Activated naive CD8-positive, alpha-beta T cell treated with anti-CD3 and anti-CD28 coated beads, Interleukin-2, amount 10 ng/mL, durations not matched to agents 7 days and 5 days (primary cell): ENCODE measurements at regions not wholly inside any gene's neighbourhood (a gene's known extent, or its start where the extent isn't known, plus 50 kb on each side); places are given as distances from the start of the nearest gene placed in this dataset.

ENCODE experiments used
- ATAC-seq: fragments of 150-1000 bp; cut with Tn5 transposase; one replicate; pipeline ENCODE4 v1.10.0; 2021; ENCODE audit warnings: low read depth, moderate library complexity
- POLR2A ChIA-PET: fragments of 350-600 bp; sonication (Branson Sonifier 250); formaldehyde crosslinking; loops from one replicate; lab custom pipeline; 2021; ENCODE audit warnings: antibody characterized with exemption; lab: Charles Lee
- DNase-seq: peaks from one replicate; pipeline ENCODE4 v3.0.0; 2021
- H3K27ac Mint-ChIP-seq: one replicate; pipeline ENCODE4 v1.8.0; 2022; ENCODE audit warnings: mild to moderate bottlenecking, mixed read lengths
- H3K27me3 Mint-ChIP-seq: one replicate; pipeline ENCODE4 v1.8.0; 2022; ENCODE audit warnings: mild to moderate bottlenecking, moderate library complexity, mixed read lengths
- H3K36me3 Mint-ChIP-seq: one replicate; pipeline ENCODE4 v1.8.0; 2021; ENCODE audit warnings: mild to moderate bottlenecking, mixed read lengths
- H3K4me1 Mint-ChIP-seq: one replicate; pipeline ENCODE4 v1.8.0; 2021; ENCODE audit warnings: mixed read lengths
- H3K4me3 Mint-ChIP-seq: one replicate; pipeline ENCODE4 v1.8.0; 2022; ENCODE audit warnings: mild to moderate bottlenecking, moderate library complexity, mixed read lengths
- H3K9me3 Mint-ChIP-seq: one replicate; pipeline ENCODE4 v1.8.0; 2021; ENCODE audit warnings: mixed read lengths

DNA sequence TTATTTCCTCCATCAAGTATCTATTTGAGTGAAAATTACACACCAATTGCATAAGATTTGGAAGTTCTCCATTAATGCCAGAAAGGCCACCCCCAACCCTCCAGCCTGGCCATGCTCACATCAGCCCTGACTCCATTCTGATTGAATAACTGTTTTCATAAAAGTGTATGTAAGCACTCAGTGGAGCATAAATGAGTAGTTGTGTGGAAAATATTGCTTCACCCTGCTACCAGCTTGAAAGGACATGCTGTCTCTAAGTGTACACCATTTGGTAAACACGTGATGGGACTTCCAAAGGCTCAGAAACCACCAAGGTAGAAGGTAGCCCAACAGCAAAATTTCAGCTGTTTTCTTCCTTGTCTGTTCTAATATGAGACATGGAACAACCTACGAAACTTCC is 393.8 kb downstream of the ZNF385D start:
- DNase-seq, result no peak
- Mint-ChIP-seq H3K4me1 (no peaks in the 10 kb centered on the region), H3K27ac (no peak overlapping the region), H3K9me3 (peaks cover 2% of the 10 kb centered on the region), H3K27me3 (no peaks in the 10 kb centered on the region), H3K36me3 (no peaks in the 10 kb centered on the region), H3K4me3 (no peak overlapping the region)
- POLR2A ChIA-PET, result no interaction called here
- ATAC-seq, result no peak

GRCh38 chr3:21356402-21356801 is 394.6 kb downstream of the ZNF385D start:
- peaks cover 2% of the 10 kb centered on the region for H3K9me3 Mint-ChIP-seq
- POLR2A ChIA-PET, result no interaction called here
- H3K27me3 Mint-ChIP-seq, result no peaks in the 10 kb centered on the region
- H3K4me1 Mint-ChIP-seq, result no peaks in the 10 kb centered on the region
- DNase-seq, result no peak
- no peak for ATAC-seq
- no peak overlapping the region for H3K27ac Mint-ChIP-seq
- no peaks in the 10 kb centered on the region for H3K36me3 Mint-ChIP-seq
- no peak overlapping the region for H3K4me3 Mint-ChIP-seq

GRCh38 chr3:21345382-21345976 is 405.5 kb downstream of the ZNF385D start:
- no peak overlapping the region for H3K4me3 Mint-ChIP-seq
- H3K36me3 Mint-ChIP-seq, result no peaks in the 10 kb centered on the region
- H3K27me3 Mint-ChIP-seq, result no peaks in the 10 kb centered on the region
- POLR2A ChIA-PET, result no interaction called here
- DNase-seq (no peak), ATAC-seq (no peak)
- peaks cover 1% of the 10 kb centered on the region for H3K9me3 Mint-ChIP-seq
- no peak overlapping the region for H3K27ac Mint-ChIP-seq
- H3K4me1 Mint-ChIP-seq, result no peaks in the 10 kb centered on the region

DNA sequence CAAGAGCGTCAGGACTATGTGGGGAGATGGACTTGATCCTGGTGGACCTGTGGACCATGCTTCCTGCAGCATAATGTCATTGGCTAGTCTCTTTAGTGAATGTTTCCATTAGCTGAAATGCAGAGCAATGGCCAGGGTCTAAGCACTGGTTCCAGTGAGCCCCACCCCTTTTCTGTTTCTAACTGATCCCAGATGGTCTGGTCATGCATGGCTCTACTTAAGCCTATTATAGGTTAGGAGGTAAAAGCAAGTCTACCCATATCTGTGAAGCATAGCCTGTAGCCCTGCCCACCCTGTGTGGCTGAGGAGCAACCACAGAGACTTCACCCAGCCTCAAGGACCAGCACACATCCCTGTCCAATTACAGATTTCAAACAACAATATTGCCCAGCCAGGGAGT is 419.2 kb downstream of the ZNF385D start:
- ATAC-seq (no peak), DNase-seq (no peak)
- Mint-ChIP-seq H3K27me3 (no peaks in the 10 kb centered on the region), H3K4me3 (no peak overlapping the region), H3K4me1 (peaks cover 1% of the 10 kb centered on the region), H3K36me3 (no peaks in the 10 kb centered on the region), H3K9me3 (no peaks in the 10 kb centered on the region), H3K27ac (no peak overlapping the region)
- POLR2A ChIA-PET, result no interaction called here

GRCh38 chr3:21331321-21331720 is 419.7 kb downstream of the ZNF385D start:
- Mint-ChIP-seq H3K4me1 (peaks cover 1% of the 10 kb centered on the region), H3K36me3 (no peaks in the 10 kb centered on the region), H3K27me3 (no peaks in the 10 kb centered on the region), H3K27ac (no peak overlapping the region), H3K4me3 (no peak overlapping the region), H3K9me3 (no peaks in the 10 kb centered on the region)
- no peak for ATAC-seq
- no peak for DNase-seq
- POLR2A ChIA-PET, result no interaction called here

GRCh38 chr3:21330293-21330692 is 420.7 kb downstream of the ZNF385D start:
- DNase-seq (no peak), ATAC-seq (peak; percentile 81)
- Mint-ChIP-seq H3K27me3 (no peaks in the 10 kb centered on the region), H3K4me3 (peak overlapping the region; percentile 59), H3K9me3 (no peaks in the 10 kb centered on the region), H3K36me3 (no peaks in the 10 kb centered on the region), H3K4me1 (peaks cover 1% of the 10 kb centered on the region), H3K27ac (no peak overlapping the region)
- POLR2A ChIA-PET, result no interaction called here

DNA sequence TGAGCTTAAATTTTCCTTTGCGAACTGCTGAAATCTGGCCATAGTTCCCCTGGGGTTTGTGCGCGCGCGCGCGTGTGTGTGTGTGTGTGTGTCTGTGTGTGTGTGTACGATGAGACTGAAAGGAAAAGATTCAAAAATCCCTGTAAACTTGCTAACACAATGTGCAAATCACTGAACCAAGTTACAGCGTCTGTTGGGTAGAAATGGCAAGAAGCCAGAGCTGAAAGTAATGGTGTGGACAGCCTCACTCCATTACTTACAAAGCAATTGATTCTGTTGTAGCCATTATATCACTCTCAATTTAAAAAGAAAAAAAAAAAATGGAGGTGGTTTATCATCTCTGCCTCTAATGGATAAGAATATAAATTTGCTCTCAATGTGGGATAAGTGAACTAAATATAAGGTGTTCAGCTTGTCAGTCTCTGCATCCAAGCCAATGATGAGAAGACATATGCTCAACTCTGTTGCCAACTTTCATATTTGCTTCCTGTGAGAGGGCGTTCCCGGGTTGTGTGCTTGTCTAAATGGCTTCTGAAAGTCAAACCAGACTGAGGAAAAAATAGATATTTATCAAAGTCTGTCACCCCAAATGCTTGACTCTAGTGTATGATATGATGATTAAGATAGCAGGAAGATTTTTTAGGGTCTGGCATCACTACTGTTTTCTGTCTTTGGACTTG is 422.2 kb downstream of the ZNF385D start:
- Mint-ChIP-seq H3K27ac (no peak overlapping the region), H3K27me3 (no peaks in the 10 kb centered on the region), H3K4me1 (peaks cover 1% of the 10 kb centered on the region), H3K4me3 (no peak overlapping the region), H3K36me3 (no peaks in the 10 kb centered on the region), H3K9me3 (no peaks in the 10 kb centered on the region)
- POLR2A ChIA-PET, result no interaction called here
- ATAC-seq (no peak), DNase-seq (no peak)

DNA sequence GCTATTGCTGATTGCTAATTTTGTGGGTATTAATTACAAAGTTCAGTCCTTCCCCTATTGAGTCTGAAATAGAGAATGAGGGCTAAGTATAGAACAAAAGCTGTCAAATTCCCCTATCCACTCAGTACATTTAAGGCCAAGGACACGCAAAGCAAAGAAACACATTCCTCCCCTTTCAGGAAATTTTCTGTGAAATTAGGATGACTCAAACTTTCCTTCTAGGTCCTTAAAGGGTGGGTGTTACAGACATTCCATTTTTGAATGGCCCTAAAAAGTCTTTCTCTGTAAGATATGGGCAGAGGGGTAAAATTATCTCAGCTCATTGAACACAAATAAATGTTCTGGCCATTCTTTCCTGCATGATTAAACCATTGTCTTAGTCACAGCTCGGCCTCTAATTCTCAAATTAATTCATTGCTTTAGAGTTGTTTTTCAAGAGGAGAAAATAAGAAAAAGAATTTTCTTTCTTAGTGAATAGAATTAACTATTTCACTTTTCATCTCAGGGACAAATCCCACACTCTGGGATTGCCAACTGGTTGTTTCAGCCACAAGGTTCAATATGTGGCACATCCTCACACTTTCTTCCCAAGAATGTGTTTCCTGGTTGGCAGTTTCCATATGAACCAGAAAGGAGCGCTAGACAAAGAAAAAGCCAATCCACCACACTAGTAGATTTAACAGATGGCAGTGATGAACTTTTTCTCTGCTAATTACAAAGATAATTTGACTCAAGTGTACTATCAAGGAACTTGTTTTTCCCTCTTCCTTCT is 424.1 kb downstream of the ZNF385D start:
- Mint-ChIP-seq H3K4me3 (no peak overlapping the region), H3K9me3 (no peaks in the 10 kb centered on the region), H3K27me3 (no peaks in the 10 kb centered on the region), H3K27ac (no peak overlapping the region), H3K36me3 (no peaks in the 10 kb centered on the region), H3K4me1 (peaks cover 1% of the 10 kb centered on the region)
- ATAC-seq (no peak), DNase-seq (no peak)
- POLR2A ChIA-PET, result no interaction called here

- Mint-ChIP-seq H3K9me3 (peaks cover 4% of the 10 kb centered on the region), H3K4me3 (no peak overlapping the region), H3K4me1 (no peaks in the 10 kb centered on the region), H3K27ac (no peak overlapping the region), H3K36me3 (no peaks in the 10 kb centered on the region), H3K27me3 (no peaks in the 10 kb centered on the region)
- DNase-seq (no peak), ATAC-seq (no peak)
- POLR2A ChIA-PET, result no interaction called here
These were observed 436.3 kb downstream of the ZNF385D start for GRCh38 chr3:21314688-21315087.

GRCh38 chr3:21310891-21311290 is 440.1 kb downstream of the ZNF385D start:
- ATAC-seq (no peak), DNase-seq (no peak)
- no peaks in the 10 kb centered on the region for H3K4me1 Mint-ChIP-seq
- H3K36me3 Mint-ChIP-seq, result no peaks in the 10 kb centered on the region
- POLR2A ChIA-PET, result no interaction called here
- H3K27me3 Mint-ChIP-seq, result no peaks in the 10 kb centered on the region
- no peak overlapping the region for H3K27ac Mint-ChIP-seq
- no peak overlapping the region for H3K4me3 Mint-ChIP-seq
- H3K9me3 Mint-ChIP-seq, result peaks cover 4% of the 10 kb centered on the region

DNA sequence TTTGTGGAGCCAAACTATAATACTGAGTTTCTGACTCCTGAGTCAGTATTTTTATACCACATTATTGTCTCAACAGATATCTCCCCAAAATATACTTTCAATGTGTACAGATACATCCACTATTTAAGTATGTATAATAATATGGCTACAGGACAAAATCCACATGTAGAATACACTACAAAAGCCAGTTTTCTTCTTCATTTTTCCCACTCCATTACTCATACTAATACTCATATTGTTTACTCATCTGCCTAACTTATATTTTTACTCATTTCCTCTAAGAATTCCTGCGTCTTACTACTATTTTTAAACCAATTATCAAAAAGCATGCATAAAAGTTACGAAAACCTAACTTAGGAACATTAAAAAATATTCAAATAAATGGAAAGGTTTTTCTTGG is 440.8 kb downstream of the ZNF385D start:
- Mint-ChIP-seq H3K4me1 (no peaks in the 10 kb centered on the region), H3K36me3 (no peaks in the 10 kb centered on the region), H3K27me3 (no peaks in the 10 kb centered on the region), H3K27ac (no peak overlapping the region), H3K9me3 (peaks cover 7% of the 10 kb centered on the region), H3K4me3 (no peak overlapping the region)
- DNase-seq (no peak), ATAC-seq (no peak)
- POLR2A ChIA-PET, result no interaction called here

DNA sequence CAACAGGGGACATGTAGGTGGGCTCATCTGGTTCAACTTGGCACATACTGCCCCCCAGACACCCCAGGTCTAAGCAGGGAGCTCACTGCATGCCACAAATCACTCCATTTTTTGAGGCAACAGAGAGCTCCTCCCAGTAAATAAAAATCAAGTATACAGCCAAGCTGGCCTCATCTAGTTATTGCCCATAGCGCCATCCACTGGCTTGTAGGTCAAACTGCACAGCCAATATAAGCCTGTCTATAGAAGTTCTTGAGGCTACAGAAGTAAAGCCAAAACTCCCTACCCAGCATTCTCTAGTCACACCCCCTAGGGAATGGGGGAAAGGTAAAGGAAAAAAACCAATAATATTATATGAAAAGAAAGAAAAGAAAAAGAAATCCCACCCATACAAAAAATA is 453.7 kb downstream of the ZNF385D start:
- H3K4me1 Mint-ChIP-seq, result no peaks in the 10 kb centered on the region
- DNase-seq (no peak), ATAC-seq (no peak)
- H3K27me3 Mint-ChIP-seq, result no peaks in the 10 kb centered on the region
- H3K27ac Mint-ChIP-seq, result no peak overlapping the region
- POLR2A ChIA-PET, result no interaction called here
- no peaks in the 10 kb centered on the region for H3K36me3 Mint-ChIP-seq
- H3K4me3 Mint-ChIP-seq, result no peak overlapping the region
- H3K9me3 Mint-ChIP-seq, result peaks cover 13% of the 10 kb centered on the region

DNA sequence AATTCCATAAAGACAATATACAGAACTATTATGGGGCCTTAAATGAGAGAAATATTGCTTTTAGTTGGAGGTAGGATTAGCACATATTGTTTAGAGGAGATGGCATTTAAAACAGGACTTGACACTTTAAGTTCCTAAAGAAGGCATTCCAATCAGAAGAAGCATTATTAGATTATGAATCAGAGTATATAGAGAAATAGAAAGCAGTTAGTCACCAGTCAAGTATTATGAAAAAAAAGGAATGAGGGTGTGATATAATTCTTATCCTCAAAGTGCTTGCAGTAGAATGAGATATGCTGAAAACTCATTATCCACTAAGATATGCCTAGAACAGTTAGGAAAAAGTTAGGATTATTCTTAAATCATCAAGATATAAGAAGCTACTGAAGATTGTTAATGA is 456.2 kb downstream of the ZNF385D start:
- Mint-ChIP-seq H3K4me1 (no peaks in the 10 kb centered on the region), H3K27ac (no peak overlapping the region), H3K9me3 (peaks cover 11% of the 10 kb centered on the region)

GRCh38 chr3:21292971-21293370 is 458.0 kb downstream of the ZNF385D start:
- Mint-ChIP-seq H3K27me3 (no peaks in the 10 kb centered on the region), H3K9me3 (peaks cover 6% of the 10 kb centered on the region), H3K27ac (no peak overlapping the region), H3K36me3 (no peaks in the 10 kb centered on the region), H3K4me3 (no peak overlapping the region), H3K4me1 (no peaks in the 10 kb centered on the region)
- ATAC-seq (no peak), DNase-seq (no peak)
- POLR2A ChIA-PET, result no interaction called here

More for the DNA sequence above, 456.2 kb downstream of the ZNF385D start:
- Mint-ChIP-seq H3K27me3 (no peaks in the 10 kb centered on the region), H3K36me3 (no peaks in the 10 kb centered on the region), H3K4me3 (no peak overlapping the region)
- ATAC-seq, result no peak
- no peak for DNase-seq
- POLR2A ChIA-PET, result no interaction called here
